Esophagus muscularis mucosa (tissue), 3 donors: ENCODE measurements at regions not wholly inside any gene's neighbourhood (a gene's known extent, or its start where the extent isn't known, plus 50 kb on each side); places are given as distances from the start of the nearest gene placed in this dataset.

ENCODE experiments used
- CTCF ChIP-seq, 3 experiments: fragments of 200-600 bp in 2 of 3; fragments of 450-650 bp in 1 of 3; sonication (generic) in 2 of 3; IDR thresholded peaks; one replicate each; pipeline ENCODE4 v1.5.1; 2017 to 2019; ENCODE audit warnings: antibody characterized with exemption in 3 of 3, mild to moderate bottlenecking in 2 of 3, moderate library complexity in 1 of 3
- POLR2A ChIP-seq: fragments of 450-650 bp; IDR thresholded peaks from one replicate; pipeline ENCODE4 v1.6.1; 2017; ENCODE audit warnings: antibody characterized with exemption, moderate library complexity, mild to moderate bottlenecking, low read depth

GRCh38 chr13:90254437-90254836, 1093.0 kb upstream of the MIR17HG start:
- TF ChIP-seq POLR2A (no peak), CTCF (IDR thresholded peaks at IDR 0.05) (no peak)
